ENCODE measurements at regions not wholly inside any gene's neighbourhood (a gene's known extent, or its start where the extent isn't known, plus 50 kb on each side); places are given as distances from the start of the nearest gene placed in this dataset.

- H3K27ac ChIP-seq (ENCODE audit: low read length) = no peak overlapping the region
- no peaks in the 10 kb centered on the region for H3K9me2 ChIP-seq (replicated peaks; ENCODE audit: insufficient read depth, low read length)
- no peaks in the 10 kb centered on the region for H3K4me1 ChIP-seq (ENCODE audit: low read length)
These were observed 1843.5 kb upstream of the AGA start for GRCh38 chr4:179285696-179286095.

GRCh38 chr4:179291657-179292056 lies 1849.4 kb upstream of the AGA start:
- no peak overlapping the region for H2AFZ ChIP-seq (ENCODE audit: low read length)
- H3K27ac ChIP-seq (ENCODE audit: low read length) = no peak overlapping the region
- H3K9me3 ChIP-seq (ENCODE audit: low read length) = no peaks in the 10 kb centered on the region
- no peaks in the 10 kb centered on the region for H3K27me3 ChIP-seq (ENCODE audit: low read length)
- no peaks in the 10 kb centered on the region for H3K9me2 ChIP-seq (replicated peaks; ENCODE audit: insufficient read depth, low read length)
- no peak overlapping the region for H3K4me2 ChIP-seq (ENCODE audit: low read depth, low read length, poor library complexity, severe bottlenecking)
- H3K4me1 ChIP-seq (ENCODE audit: low read length) = no peaks in the 10 kb centered on the region
- H4K20me1 ChIP-seq (ENCODE audit: insufficient read depth, low read depth, low read length) = no peaks in the 10 kb centered on the region
- DNase-seq = no peak
- H3K36me3 ChIP-seq (ENCODE audit: insufficient read depth, low read length) = no peaks in the 10 kb centered on the region
- no peaks in the 10 kb centered on the region for H3K79me2 ChIP-seq (ENCODE audit: low read length)
- no peak overlapping the region for H3K4me3 ChIP-seq (ENCODE audit: low read length)
- H3K9ac ChIP-seq (ENCODE audit: low read length) = no peak overlapping the region

More at GRCh38 chr4:179285696-179286095, 1843.5 kb upstream of the AGA start:
- Histone ChIP-seq H3K79me2 (ENCODE audit: low read length) (no peaks in the 10 kb centered on the region), H3K9me3 (ENCODE audit: low read length) (no peaks in the 10 kb centered on the region), H3K4me2 (ENCODE audit: low read depth, low read length, poor library complexity, severe bottlenecking) (no peak overlapping the region), H4K20me1 (ENCODE audit: insufficient read depth, low read depth, low read length) (no peaks in the 10 kb centered on the region), H3K36me3 (ENCODE audit: insufficient read depth, low read length) (no peaks in the 10 kb centered on the region), H3K9ac (ENCODE audit: low read length) (no peak overlapping the region), H3K27me3 (ENCODE audit: low read length) (no peaks in the 10 kb centered on the region), H3K4me3 (ENCODE audit: low read length) (no peak overlapping the region), H2AFZ (ENCODE audit: low read length) (no peak overlapping the region)
- no peak for DNase-seq

GRCh38 chr4:179292468-179292867 lies 1850.2 kb upstream of the AGA start:
- no peaks in the 10 kb centered on the region for H3K36me3 ChIP-seq (ENCODE audit: insufficient read depth, low read length)
- no peaks in the 10 kb centered on the region for H3K9me2 ChIP-seq (replicated peaks; ENCODE audit: insufficient read depth, low read length)
- no peaks in the 10 kb centered on the region for H3K9me3 ChIP-seq (ENCODE audit: low read length)
- H2AFZ ChIP-seq (ENCODE audit: low read length) = no peak overlapping the region
- no peaks in the 10 kb centered on the region for H4K20me1 ChIP-seq (ENCODE audit: insufficient read depth, low read depth, low read length)
- no peak overlapping the region for H3K4me2 ChIP-seq (ENCODE audit: low read depth, low read length, poor library complexity, severe bottlenecking)
- H3K79me2 ChIP-seq (ENCODE audit: low read length) = no peaks in the 10 kb centered on the region
- no peak overlapping the region for H3K27ac ChIP-seq (ENCODE audit: low read length)
- DNase-seq = no peak
- H3K4me3 ChIP-seq (ENCODE audit: low read length) = no peak overlapping the region
- no peaks in the 10 kb centered on the region for H3K27me3 ChIP-seq (ENCODE audit: low read length)
- H3K4me1 ChIP-seq (ENCODE audit: low read length) = no peaks in the 10 kb centered on the region
- no peak overlapping the region for H3K9ac ChIP-seq (ENCODE audit: low read length)

- Histone ChIP-seq H3K27me3 (ENCODE audit: low read length) (no peaks in the 10 kb centered on the region), H3K9me3 (ENCODE audit: low read length) (no peaks in the 10 kb centered on the region), H3K9ac (ENCODE audit: low read length) (no peak overlapping the region), H3K9me2 (replicated peaks; ENCODE audit: insufficient read depth, low read length) (no peaks in the 10 kb centered on the region), H4K20me1 (ENCODE audit: insufficient read depth, low read depth, low read length) (no peaks in the 10 kb centered on the region), H3K79me2 (ENCODE audit: low read length) (no peaks in the 10 kb centered on the region), H3K27ac (ENCODE audit: low read length) (no peak overlapping the region), H2AFZ (ENCODE audit: low read length) (no peak overlapping the region), H3K36me3 (ENCODE audit: insufficient read depth, low read length) (no peaks in the 10 kb centered on the region), H3K4me3 (ENCODE audit: low read length) (no peak overlapping the region), H3K4me2 (ENCODE audit: low read depth, low read length, poor library complexity, severe bottlenecking) (no peak overlapping the region), H3K4me1 (ENCODE audit: low read length) (no peaks in the 10 kb centered on the region)
- DNase-seq = peak; percentile 62
These were observed 1865.3 kb upstream of the AGA start for GRCh38 chr4:179307297-179308136.

- H3K27ac ChIP-seq (ENCODE audit: low read length) = no peak overlapping the region
- no peaks in the 10 kb centered on the region for H3K9me2 ChIP-seq (replicated peaks; ENCODE audit: insufficient read depth, low read length)
- no peaks in the 10 kb centered on the region for H3K79me2 ChIP-seq (ENCODE audit: low read length)
- H3K4me1 ChIP-seq (ENCODE audit: low read length) = no peaks in the 10 kb centered on the region
- no peaks in the 10 kb centered on the region for H3K9me3 ChIP-seq (ENCODE audit: low read length)
- no peak overlapping the region for H2AFZ ChIP-seq (ENCODE audit: low read length)
- H3K4me2 ChIP-seq (ENCODE audit: low read depth, low read length, poor library complexity, severe bottlenecking) = no peak overlapping the region
- no peak for DNase-seq
- H3K9ac ChIP-seq (ENCODE audit: low read length) = no peak overlapping the region
- H3K4me3 ChIP-seq (ENCODE audit: low read length) = no peak overlapping the region
- no peaks in the 10 kb centered on the region for H3K27me3 ChIP-seq (ENCODE audit: low read length)
- H4K20me1 ChIP-seq (ENCODE audit: insufficient read depth, low read depth, low read length) = no peaks in the 10 kb centered on the region
- no peaks in the 10 kb centered on the region for H3K36me3 ChIP-seq (ENCODE audit: insufficient read depth, low read length)
These were observed 1871.6 kb upstream of the AGA start for GRCh38 chr4:179313823-179314222.

- H3K9me2 ChIP-seq (replicated peaks; ENCODE audit: insufficient read depth, low read length) = no peaks in the 10 kb centered on the region
- H3K4me1 ChIP-seq (ENCODE audit: low read length) = no peaks in the 10 kb centered on the region
- no peak overlapping the region for H3K9ac ChIP-seq (ENCODE audit: low read length)
- no peak overlapping the region for H3K4me2 ChIP-seq (ENCODE audit: low read depth, low read length, poor library complexity, severe bottlenecking)
- no peaks in the 10 kb centered on the region for H3K36me3 ChIP-seq (ENCODE audit: insufficient read depth, low read length)
- no peaks in the 10 kb centered on the region for H3K9me3 ChIP-seq (ENCODE audit: low read length)
- no peaks in the 10 kb centered on the region for H3K79me2 ChIP-seq (ENCODE audit: low read length)
- no peak overlapping the region for H3K27ac ChIP-seq (ENCODE audit: low read length)
- H3K27me3 ChIP-seq (ENCODE audit: low read length) = no peaks in the 10 kb centered on the region
- DNase-seq = no peak
- no peak overlapping the region for H3K4me3 ChIP-seq (ENCODE audit: low read length)
- no peak overlapping the region for H2AFZ ChIP-seq (ENCODE audit: low read length)
- H4K20me1 ChIP-seq (ENCODE audit: insufficient read depth, low read depth, low read length) = no peaks in the 10 kb centered on the region
These were observed 1882.9 kb upstream of the AGA start for GRCh38 chr4:179325181-179325580.

- Histone ChIP-seq H3K79me2 (ENCODE audit: low read length) (no peaks in the 10 kb centered on the region), H3K36me3 (ENCODE audit: insufficient read depth, low read length) (no peaks in the 10 kb centered on the region), H3K9me3 (ENCODE audit: low read length) (no peaks in the 10 kb centered on the region), H3K9me2 (replicated peaks; ENCODE audit: insufficient read depth, low read length) (no peaks in the 10 kb centered on the region), H3K4me2 (ENCODE audit: low read depth, low read length, poor library complexity, severe bottlenecking) (no peak overlapping the region), H3K27ac (ENCODE audit: low read length) (no peak overlapping the region), H4K20me1 (ENCODE audit: insufficient read depth, low read depth, low read length) (no peaks in the 10 kb centered on the region), H3K27me3 (ENCODE audit: low read length) (no peaks in the 10 kb centered on the region), H2AFZ (ENCODE audit: low read length) (no peak overlapping the region), H3K4me3 (ENCODE audit: low read length) (no peak overlapping the region), H3K4me1 (ENCODE audit: low read length) (no peaks in the 10 kb centered on the region), H3K9ac (ENCODE audit: low read length) (no peak overlapping the region)
- no peak for DNase-seq
These were observed 1886.4 kb upstream of the AGA start for GRCh38 chr4:179328627-179329026.

- no peak overlapping the region for H3K4me2 ChIP-seq (ENCODE audit: low read depth, low read length, poor library complexity, severe bottlenecking)
These were observed 1889.1 kb upstream of the AGA start for GRCh38 chr4:179331362-179331761.

More at GRCh38 chr4:179331362-179331761, 1889.1 kb upstream of the AGA start:
- Histone ChIP-seq H3K4me3 (ENCODE audit: low read length) (no peak overlapping the region), H3K9ac (ENCODE audit: low read length) (no peak overlapping the region), H3K4me1 (ENCODE audit: low read length) (no peaks in the 10 kb centered on the region), H3K36me3 (ENCODE audit: insufficient read depth, low read length) (no peaks in the 10 kb centered on the region), H3K9me3 (ENCODE audit: low read length) (no peaks in the 10 kb centered on the region), H3K27me3 (ENCODE audit: low read length) (no peaks in the 10 kb centered on the region), H3K9me2 (replicated peaks; ENCODE audit: insufficient read depth, low read length) (no peaks in the 10 kb centered on the region), H4K20me1 (ENCODE audit: insufficient read depth, low read depth, low read length) (no peaks in the 10 kb centered on the region), H3K79me2 (ENCODE audit: low read length) (no peaks in the 10 kb centered on the region), H2AFZ (ENCODE audit: low read length) (no peak overlapping the region), H3K27ac (ENCODE audit: low read length) (no peak overlapping the region)
- no peak for DNase-seq
